ENCODE measurements at regions not wholly inside any gene's neighbourhood (a gene's known extent, or its start where the extent isn't known, plus 50 kb on each side); places are given as distances from the start of the nearest gene placed in this dataset.

DNA sequence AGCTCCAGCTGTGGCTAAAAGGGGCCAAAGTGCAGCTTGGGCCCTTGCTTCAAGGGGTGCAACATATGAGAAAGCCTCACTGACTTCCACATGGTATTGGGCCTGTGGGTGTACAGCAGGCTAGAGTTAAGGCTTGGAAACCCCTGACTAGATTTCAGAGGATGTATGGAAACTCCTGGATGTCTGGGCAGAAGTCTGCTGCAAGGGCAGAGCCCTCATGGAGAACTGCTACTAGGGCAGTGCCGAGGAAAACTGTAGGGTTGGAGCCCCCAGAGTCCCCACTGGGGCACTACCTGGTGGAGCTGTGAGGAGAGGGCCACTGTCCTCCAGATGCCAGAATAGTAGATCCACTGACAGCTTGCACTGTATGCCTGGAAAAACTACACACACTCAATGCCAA lies 69.5 kb downstream of the XCL2 start:
- TF ChIP-seq CHD2 (IDR thresholded peaks at IDR 0.05; ENCODE audit: borderline replicate concordance, low read depth, low read length) = no peak
- no peak for TF ChIP-seq NR2C2 (IDR thresholded peaks at IDR 0.05; ENCODE audit: borderline replicate concordance, control insufficient read depth, insufficient read length, low read depth)
- TF ChIP-seq POLR2AphosphoS5 (IDR thresholded peaks at IDR 0.05; ENCODE audit: low read length) = no peak
- TF ChIP-seq SMC3 (IDR thresholded peaks at IDR 0.05; ENCODE audit: borderline replicate concordance, low read length) = no peak
- no peak for TF ChIP-seq ZNF274 (IDR thresholded peaks at IDR 0.05; ENCODE audit: insufficient read depth, insufficient read length)
- TF ChIP-seq, protein P1, sequence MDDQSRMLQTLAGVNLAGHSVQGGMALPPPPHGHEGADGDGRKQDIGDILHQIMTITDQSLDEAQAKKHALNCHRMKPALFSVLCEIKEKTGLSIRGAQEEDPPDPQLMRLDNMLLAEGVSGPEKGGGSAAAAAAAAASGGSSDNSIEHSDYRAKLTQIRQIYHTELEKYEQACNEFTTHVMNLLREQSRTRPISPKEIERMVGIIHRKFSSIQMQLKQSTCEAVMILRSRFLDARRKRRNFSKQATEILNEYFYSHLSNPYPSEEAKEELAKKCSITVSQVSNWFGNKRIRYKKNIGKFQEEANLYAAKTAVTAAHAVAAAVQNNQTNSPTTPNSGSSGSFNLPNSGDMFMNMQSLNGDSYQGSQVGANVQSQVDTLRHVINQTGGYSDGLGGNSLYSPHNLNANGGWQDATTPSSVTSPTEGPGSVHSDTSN (IDR thresholded peaks at IDR 0.05; ENCODE audit: insufficient replicate concordance, low read depth, low read length) = no peak
- TF ChIP-seq, protein P2, sequence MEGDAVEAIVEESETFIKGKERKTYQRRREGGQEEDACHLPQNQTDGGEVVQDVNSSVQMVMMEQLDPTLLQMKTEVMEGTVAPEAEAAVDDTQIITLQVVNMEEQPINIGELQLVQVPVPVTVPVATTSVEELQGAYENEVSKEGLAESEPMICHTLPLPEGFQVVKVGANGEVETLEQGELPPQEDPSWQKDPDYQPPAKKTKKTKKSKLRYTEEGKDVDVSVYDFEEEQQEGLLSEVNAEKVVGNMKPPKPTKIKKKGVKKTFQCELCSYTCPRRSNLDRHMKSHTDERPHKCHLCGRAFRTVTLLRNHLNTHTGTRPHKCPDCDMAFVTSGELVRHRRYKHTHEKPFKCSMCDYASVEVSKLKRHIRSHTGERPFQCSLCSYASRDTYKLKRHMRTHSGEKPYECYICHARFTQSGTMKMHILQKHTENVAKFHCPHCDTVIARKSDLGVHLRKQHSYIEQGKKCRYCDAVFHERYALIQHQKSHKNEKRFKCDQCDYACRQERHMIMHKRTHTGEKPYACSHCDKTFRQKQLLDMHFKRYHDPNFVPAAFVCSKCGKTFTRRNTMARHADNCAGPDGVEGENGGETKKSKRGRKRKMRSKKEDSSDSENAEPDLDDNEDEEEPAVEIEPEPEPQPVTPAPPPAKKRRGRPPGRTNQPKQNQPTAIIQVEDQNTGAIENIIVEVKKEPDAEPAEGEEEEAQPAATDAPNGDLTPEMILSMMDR (IDR thresholded peaks at IDR 0.05 in 2 of 3, conservative IDR thresholded peaks at IDR 0.05 in 1 of 3; ENCODE audit: control insufficient read depth in 2 of 3, extremely low read depth in 1 of 3, insufficient read depth in 1 of 3, low read depth in 3 of 3, low read length in 3 of 3) = no peak
- TF ChIP-seq, protein P3, sequence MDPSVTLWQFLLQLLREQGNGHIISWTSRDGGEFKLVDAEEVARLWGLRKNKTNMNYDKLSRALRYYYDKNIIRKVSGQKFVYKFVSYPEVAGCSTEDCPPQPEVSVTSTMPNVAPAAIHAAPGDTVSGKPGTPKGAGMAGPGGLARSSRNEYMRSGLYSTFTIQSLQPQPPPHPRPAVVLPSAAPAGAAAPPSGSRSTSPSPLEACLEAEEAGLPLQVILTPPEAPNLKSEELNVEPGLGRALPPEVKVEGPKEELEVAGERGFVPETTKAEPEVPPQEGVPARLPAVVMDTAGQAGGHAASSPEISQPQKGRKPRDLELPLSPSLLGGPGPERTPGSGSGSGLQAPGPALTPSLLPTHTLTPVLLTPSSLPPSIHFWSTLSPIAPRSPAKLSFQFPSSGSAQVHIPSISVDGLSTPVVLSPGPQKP (IDR thresholded peaks at IDR 0.05; ENCODE audit: low read depth, low read length) = no peak
- no peak for TF ChIP-seq KDM1A (IDR thresholded peaks at IDR 0.05; ENCODE audit: borderline replicate concordance)
- TF ChIP-seq CEBPB (IDR thresholded peaks at IDR 0.05; ENCODE audit: borderline replicate concordance in 1 of 2, low read depth in 2 of 2, low read length in 2 of 2) = no peak
- TF ChIP-seq RUNX3 (IDR thresholded peaks at IDR 0.05; ENCODE audit: low read length) = no peak

All from GM12878 (cell line).